ENCODE measurements at regions not wholly inside any gene's neighbourhood (a gene's known extent, or its start where the extent isn't known, plus 50 kb on each side); places are given as distances from the start of the nearest gene placed in this dataset.
A peak's percentile ranks its signal among the peaks of the same experiment; 100 is the strongest.
"Not testable (repeated sequence)": the region's sequence is repeated elsewhere in the genome, so short reads cannot be mapped to it uniquely, and the experiment has no call there.

DNA sequence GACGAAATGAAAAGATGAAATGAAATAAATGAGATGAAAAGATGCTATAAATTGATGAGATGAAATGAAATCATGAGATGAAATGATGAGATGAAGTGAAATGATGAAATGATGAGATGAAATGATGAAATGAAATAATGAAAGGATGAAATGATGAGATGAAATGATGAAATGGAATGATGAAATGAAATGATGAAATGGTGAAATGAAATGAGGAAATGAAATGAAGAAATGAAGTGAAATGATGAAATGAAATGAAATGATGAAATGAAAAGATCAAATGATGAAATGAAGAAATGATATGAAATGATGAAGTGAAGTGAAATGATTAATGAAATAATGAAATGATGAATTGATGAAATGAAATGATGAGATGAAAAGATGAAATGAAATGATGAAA, 138.5 kb upstream of the ERV3-1 start:
- DNase-seq = not testable (repeated sequence)

DNA sequence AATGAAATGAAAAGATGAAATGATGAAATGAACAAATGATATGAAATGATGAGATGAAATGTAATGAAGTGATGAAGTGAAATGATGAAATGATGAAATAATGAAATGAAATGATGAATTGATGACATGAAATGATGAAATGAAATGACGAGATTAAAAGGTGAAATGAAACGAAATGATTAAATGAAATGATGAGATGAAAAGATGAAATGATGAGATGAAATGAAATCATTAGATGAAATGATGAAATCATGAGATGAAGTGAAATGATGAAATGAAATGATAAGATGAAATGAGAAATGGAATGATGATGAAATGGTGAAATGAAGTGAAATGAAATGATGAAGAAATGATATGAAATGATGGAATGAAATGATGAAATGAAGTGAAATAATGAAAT, 138.1 kb upstream of the ERV3-1 start:
- not testable (repeated sequence) for DNase-seq

DNA sequence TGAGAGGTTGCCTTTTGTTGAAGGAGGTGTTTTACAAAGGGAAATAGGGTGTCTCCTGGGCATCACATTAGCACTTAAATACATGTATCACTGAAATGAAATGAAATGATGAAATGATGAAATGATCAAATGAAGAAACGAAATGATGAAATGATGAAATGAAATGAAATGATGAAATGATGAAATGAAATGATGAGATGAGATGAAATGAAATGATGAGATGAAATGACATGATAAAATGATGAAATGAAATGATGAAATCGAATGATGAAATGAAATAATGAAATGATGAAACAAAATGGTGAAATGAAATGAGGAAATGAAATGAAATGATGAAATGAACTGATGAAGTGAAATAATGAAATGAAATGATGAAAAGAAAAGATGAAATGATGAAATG, 137.6 kb upstream of the ERV3-1 start:
- not testable (repeated sequence) for DNase-seq

DNA sequence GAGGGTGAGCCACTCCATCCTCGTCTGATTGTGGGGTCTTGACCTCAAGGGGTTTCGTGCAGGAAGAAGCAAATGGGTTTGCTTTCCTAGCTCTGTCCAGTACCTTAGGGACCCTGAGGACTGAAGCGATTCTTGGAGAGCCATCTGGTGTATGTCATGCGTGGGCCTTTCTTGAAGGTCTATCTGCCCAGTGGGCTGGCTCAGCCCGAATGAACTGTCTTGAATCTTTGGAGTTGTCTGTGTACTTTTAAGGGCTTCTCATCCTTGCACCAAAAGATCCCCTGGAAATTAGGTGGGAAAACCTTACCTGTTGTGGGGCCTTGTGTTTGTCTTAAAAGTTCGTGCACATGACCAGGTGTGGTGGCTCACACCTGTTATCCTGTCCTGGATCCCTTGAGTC, 135.4 kb upstream of the ERV3-1 start:
- not testable (repeated sequence) for DNase-seq

DNA sequence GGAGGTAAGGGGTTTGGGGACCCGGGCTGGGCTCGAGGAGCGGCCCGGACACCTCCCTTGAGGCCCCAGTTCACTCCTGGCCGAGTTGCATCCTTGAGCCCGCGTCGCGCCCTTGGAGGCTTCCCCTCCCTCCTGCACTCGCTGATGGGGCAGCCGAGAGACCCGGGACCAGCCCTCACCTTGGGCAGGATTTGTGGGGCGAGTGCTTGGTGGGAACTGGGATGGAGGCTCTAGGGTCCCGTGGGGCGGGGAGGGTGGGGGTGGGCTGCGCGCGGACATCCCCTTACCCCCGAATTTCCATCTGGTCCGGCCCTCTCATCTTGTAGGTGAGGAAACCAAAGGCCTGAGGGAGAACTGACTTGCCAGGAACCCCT, 134.9 kb upstream of the ERV3-1 start:
- not testable (repeated sequence) for DNase-seq

DNA sequence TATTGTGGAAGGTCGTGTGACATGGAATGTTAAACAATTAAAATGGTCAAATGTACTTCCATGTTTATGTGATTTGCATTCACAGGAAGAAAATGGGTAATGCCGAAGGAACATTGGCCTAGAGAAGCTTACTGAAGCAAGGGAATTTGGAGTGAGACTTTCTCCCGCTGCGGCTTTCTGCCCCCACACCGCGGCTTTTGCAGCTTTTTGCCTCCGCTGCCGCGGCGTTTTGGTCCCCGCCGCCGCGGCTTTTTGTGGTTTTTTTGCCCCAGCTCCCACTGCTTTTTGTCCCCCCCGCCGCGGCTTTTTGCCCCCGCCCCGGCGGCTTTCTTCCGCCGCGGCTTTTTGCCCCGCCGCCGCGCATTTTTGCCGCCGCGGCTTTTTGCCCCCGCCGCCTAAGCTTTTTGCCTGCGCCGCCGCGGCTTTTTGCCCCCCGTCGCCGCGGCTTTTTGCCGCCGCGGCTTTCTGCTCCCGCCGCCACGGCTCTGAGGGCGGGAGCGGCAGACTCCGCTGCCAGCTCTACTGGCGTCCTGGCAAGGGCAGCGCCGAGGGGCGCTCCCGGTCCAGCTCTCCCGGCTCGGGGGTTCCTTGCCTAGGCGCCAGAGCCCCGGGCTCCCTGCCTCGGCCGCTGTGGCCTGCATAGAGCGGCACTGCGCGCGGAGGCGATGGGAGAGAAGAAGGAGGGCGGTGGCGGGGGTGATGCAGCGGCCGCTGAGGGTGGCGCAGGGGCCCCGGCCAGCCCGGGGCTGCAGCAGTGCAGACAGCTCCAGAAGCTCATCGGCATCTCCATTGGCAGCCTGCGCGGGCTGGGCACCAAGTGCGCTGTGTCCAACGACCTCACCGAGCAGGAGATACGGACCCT, 134.3 kb upstream of the ERV3-1 start:
- DNase-seq = not testable (repeated sequence)

DNA sequence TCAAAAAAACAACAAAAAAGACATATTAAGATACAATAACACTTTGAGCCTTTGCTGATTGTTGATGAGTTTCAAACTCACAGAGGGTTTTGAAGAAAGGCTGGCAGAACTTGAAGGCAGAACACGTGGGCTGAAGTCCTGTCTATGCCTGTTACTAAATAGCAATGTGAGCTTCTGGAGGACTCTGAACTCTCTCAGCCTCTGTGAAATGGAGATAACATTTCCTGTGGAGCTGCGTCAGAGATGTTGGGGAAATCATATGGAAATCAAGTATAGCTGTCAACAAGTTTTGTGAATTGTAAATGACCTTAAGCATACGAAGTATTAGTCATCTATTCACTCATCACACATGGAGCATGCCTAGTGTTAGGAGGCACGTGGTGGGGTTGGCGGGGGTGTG, 130.4 kb upstream of the ERV3-1 start:
- DNase-seq = not testable (repeated sequence)

DNA sequence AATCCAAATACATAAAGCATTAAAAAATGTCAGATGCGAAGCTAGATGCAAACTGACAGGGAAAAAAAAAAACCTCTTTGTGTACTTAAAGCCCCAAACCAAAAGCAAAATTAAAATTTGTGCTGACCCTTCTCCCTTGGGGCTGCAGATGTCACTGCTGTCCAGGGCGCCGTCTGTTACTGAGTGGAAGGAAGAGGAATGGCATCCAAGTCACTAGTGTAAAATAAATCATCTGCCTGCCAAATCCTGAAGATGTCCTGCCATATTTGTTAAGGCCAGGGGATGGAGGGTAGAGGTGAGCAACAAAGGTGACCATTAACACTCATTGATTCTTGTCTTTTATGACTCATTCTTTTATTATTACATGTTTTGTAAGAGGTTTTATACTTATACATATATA, 126.6 kb upstream of the ERV3-1 start:
- DNase-seq = not testable (repeated sequence)

DNA sequence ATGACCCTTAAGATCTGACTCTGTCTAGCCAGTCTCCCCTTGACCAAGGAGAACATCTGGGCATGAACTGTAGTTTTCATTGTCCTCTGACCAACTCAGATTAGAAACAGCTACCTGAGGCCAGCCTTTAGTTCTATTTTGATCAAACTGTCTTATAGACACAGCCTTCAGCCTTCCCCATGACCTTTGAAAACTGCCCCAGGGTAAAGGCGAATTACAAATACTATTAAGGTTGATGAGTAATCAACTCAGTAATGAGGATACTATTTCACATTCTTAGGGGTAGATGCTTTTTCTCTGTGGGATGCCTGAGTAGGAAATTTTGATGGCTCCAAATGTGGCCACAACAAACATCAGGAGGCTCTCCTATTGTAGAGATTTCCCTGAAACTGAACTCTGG, 125.8 kb upstream of the ERV3-1 start:
- DNase-seq = not testable (repeated sequence)

DNA sequence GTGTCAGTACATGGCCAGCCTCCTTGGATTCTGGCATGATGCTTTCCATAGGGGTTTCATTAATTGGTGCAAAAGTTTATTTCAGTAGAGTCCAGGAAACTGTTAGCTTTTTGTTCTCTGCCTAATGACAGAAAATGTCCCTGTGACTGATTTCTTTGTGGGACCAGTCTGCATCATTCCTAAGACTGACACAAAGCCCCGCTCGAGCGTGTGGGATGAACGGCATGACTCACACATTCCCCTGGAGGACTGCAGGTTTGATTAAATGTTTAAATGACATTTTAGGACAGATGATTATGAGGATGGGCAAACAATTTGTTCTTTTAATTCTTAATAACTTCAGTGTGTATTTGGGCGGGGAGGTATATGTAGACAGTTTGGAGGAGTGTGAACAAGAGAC, 120.9 kb upstream of the ERV3-1 start:
- DNase-seq = not testable (repeated sequence)

DNA sequence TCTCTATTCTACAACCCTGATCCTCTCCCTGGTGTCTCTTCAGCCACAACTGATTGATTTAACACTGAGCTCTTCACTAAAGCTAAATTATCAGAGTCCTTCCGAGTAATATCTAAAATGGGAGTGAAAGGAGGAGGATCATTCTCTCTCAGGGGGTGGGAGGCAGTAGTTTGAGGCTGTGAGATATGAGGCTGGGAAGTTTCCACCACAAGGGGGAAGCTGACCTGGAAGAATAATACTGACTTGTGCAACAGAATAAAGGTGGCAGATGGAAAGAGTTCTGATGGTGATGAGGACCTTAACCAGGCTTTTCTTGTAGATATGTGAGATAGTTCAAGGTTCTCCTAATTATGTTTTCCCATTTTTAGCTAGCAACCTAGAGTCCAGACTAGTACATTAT, 118.1 kb upstream of the ERV3-1 start:
- not testable (repeated sequence) for DNase-seq

DNA sequence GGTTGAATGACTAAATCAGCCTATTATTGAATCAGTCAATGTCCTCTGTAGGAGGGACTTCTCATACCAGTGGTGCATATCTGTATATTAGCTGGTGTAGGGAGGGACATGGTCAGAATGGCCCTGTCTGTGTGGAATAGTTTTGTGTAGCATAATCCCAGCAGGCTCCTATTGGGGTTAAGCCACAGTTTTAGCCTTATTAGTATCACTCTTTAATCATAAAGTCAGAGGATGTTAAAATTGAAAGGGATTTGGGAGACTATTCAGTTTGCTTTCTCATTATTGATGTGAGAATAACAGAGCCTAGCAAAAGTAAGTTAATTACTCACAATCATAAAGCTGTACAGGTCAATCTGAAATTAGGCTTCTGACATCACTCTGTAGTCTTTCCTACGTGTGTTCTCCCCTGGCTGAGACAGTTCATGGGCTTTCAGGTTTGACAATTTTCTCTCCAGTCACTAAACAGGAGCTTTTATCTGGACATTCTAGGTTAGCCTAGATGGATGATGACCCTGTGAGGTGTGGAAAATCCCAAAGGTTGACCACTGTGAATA, 99.2 kb upstream of the ERV3-1 start:
- not testable (repeated sequence) for DNase-seq

DNA sequence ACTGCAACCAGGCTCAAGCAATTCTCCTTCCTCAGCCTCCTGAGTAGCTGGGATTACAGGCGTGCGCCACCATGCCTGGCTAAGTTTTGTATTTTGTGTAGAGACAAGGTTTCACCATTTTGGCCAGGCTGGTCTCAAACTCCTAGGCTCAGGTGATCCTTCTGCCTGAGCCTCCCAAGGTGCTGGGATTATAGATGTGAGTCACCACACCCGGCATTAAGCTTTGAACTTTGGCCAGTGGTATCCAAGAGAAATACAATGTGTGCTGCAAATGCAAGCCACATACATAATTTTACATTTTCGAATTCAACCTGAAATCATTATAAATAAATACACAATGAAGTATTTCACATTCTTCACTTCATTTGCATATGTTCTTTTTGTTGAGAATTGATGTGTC, 94.0 kb upstream of the ERV3-1 start:
- DNase-seq = not testable (repeated sequence)

DNA sequence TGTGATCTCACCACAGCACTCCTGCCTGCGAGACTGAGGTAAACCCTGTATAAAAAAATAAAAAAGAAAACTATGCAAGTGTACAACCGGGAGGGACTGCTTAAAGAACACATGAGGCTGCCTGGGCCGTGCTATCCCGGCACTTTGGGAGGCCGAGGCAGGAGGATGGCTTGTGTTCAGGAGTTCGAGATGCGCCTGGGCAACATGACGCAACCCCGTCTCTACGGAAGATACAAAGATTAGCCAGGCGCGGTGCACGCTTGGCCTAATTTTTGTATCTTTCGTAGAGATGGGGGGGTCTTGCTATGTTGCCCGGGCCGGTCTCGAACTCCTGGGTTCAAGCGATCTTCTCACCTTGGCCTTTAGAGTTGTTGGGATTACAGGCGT, 75.2 kb upstream of the ERV3-1 start:
- not testable (repeated sequence) for DNase-seq

DNA sequence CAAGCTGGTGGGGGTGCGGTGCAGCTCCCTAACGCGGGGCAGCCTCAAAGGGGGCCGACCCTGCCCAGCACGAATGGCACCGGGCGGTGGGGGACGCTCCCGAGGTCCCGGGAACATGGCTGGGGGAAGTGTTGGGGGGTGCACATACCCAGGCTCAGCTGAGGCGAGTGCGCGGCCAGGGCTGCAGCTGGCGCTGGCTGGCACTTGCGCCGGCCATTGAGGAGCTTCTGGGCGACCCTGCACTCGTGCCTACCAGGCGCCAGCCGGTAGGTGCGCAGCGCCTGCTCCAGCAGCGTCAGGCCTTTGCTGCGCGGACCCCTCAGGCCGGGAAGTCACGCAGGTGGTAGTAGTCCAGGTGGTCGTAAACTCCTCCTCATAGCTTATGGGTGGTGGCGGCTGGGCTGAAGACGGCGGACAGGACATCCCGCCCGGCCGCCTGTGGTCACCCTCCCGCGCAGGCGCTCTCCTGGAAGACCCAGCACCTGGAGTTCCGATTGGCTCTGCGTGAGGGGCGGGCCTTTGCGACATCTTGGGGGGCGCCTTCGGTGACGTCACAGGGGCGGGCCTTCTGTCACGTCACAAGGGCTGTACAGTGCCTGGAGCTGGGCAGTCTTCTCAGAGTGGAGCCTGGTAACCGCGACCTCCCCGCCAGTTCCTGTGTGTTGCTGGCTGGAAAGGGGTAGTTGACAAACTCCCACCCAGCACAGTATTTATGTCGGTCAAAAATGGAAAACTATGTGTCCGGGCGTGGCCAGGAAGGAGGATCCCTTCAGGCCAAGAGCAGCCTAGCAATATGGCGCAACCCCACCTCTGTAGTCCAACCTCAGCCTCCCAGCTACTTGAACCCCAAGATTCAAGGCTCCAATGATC, 74.5 kb upstream of the ERV3-1 start:
- DNase-seq = peak; percentile 94 to 95

DNA sequence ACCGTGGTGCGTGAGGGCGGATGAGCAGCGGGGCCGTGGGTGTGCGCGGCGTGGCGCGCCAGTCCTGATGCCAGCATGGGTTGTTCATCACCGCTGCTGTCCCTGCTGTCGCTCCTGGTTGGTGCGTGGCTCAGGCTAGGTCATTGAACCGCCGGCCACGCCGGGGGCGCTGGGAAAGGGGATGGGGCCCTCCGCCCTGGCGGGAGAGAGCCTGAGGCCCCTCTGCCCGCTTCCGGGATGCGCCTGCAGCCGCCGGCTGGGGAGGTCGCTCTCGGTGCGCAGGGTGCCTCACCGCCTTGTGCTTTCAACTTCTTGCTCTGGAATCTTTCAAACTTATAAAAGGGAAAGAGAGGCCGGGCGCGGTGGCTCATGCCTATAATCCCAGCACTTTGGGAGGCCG, 68.5 kb upstream of the ERV3-1 start:
- DNase-seq = not testable (repeated sequence)

DNA sequence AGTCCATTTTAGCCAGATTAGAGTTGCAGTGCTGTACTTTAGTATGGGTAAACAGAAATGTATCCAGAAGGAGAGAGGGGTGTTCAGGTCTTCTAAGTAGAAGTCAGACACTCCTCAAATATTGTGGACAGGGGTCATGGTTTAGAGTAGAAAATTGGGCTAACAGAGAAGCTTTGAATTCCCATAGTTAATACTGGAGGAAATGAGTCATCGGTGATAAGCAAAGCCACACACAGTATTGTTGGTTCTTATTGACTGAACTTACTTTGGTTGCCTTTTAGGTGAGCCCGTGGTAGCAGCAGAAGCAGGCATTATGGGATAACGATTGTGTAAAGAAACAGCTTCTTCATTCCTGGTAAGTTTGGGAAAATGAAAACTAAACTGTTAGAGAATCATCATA, 66.7 kb upstream of the ERV3-1 start:
- DNase-seq = not testable (repeated sequence)

DNA sequence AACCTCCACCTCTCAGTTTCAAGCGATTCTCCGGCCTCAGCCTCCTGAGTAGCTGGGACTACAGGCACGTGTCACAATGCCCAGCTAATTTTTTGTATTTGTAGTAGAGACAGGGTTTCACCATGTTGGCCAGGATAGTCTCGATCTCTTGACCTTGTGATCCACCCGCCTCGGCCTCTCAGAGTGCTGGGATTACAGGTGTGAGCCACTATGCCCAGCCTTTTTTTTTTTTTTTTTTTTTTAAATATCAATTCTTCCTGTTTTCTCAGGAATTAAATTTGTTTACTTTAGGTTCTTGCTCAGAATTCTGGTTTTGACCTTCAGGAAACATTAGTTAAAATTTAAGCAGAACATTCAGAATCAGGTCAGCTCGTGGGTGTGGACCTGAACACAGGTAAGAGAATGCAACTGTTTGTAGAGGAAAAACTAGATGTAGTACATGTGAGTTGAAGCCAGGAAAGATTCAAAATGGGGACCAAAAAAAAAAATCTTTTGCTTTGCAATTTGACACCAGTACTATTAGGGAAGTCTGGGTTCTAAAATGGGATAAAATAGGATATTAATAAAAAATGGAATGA, 65.5 kb upstream of the ERV3-1 start:
- DNase-seq = not testable (repeated sequence)

DNA sequence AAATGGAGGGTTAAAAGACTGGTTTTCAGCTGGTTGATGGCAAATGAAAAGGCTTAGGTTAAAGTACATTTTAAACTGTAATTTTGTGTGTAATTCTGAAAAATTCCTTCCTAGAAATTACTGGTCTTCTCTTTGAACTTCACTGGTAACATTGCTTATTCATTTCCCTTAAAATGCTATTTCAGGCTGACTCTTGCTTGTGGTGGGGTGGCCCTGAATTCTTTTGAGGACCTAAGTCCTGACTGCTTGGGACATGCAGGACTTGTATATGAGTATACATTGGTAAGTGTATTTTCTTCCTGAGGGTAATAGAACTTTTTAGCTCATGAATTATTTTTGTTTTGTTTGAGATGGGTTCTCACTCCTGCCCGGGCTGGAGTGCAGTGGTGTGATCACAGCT, 63.0 kb upstream of the ERV3-1 start:
- DNase-seq = not testable (repeated sequence)

DNA sequence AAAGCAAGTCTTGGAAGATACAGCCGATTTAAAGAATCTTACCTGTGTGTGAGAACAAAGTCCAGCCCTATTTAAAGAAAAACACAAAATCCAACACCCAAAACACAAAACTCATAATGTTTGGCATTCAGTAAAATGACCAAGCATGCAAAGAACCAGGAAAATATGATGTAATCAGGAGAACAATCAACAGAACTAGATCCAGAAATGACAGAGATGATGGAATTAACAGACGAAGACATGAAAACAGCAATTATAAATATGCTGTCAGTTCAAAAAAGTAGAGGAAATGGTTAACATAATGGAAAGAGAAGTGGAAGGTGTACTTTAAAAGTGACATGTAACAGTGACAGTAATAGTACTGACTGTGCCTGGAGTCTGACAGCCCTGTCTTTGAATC, 56.1 kb upstream of the ERV3-1 start:
- DNase-seq = not testable (repeated sequence)

DNA sequence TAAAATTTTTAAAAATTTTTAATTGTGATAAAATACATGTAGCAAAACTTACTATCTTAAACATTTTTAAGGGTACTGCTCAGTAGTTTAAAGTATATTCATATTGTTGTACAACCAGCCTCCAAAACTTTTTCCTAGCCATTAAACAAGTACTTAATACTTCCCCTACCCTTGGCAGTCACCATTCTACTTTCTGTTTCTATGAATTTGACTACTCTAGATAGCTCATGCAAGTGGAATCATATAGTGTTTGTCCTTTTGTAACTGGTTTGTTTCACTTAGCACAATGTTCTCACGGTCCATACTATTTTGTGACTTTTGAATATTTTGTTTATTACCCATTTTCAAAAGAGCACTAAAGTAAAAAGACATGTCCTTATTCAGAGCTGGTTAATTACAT, 52.8 kb upstream of the ERV3-1 start:
- not testable (repeated sequence) for DNase-seq

Data from activated T-cell treated with anti-CD3 and anti-CD28 coated beads, Interleukin-2, amount 50 U/mL, for 48 hours (primary cell).